Panc1 (cell line): ENCODE measurements at regions not wholly inside any gene's neighbourhood (a gene's known extent, or its start where the extent isn't known, plus 50 kb on each side); places are given as distances from the start of the nearest gene placed in this dataset.

ENCODE experiments used
- CTCF ChIP-seq: fragments of 450-650 bp; IDR thresholded peaks from 2 replicates; pipeline ENCODE4 v1.5.1; 2017; ENCODE audit warnings: mild to moderate bottlenecking
- POLR2AphosphoS5 ChIP-seq: IDR thresholded peaks from 2 replicates; pipeline ENCODE4 v1.6.1; 2012; ENCODE audit warnings: mild to moderate bottlenecking, low read depth, low read length, moderate library complexity
- REST ChIP-seq, 2 experiments: IDR thresholded peaks; 2 replicates each; pipeline ENCODE4 v1.6.1; 2011 to 2012; ENCODE audit warnings: low read depth in 2 of 2, control low read depth in 1 of 2, low read length in 1 of 2, mild to moderate bottlenecking in 1 of 2, moderate library complexity in 1 of 2; ENCODE audit not compliant: insufficient read depth in 1 of 2
- SIN3A ChIP-seq: IDR thresholded peaks from 2 replicates; pipeline ENCODE4 v1.6.1; 2012; ENCODE audit warnings: low read depth, mild to moderate bottlenecking, low read length, moderate library complexity, borderline replicate concordance; ENCODE audit not compliant: insufficient read depth
- TCF7L2 ChIP-seq: IDR thresholded peaks from 2 replicates; pipeline ENCODE4 v1.6.1; 2011; ENCODE audit warnings: mild to moderate bottlenecking, low read depth, low read length, inconsistent platforms

GRCh38 chr15:97688886-97689285 is 271.6 kb upstream of the ARRDC4 start:
- no peak for TF ChIP-seq TCF7L2
- TF ChIP-seq CTCF, result no peak
- no peak for TF ChIP-seq POLR2AphosphoS5
- TF ChIP-seq SIN3A, result no peak
- no peak for TF ChIP-seq REST (IDR thresholded peaks at IDR 0.05; ENCODE audit: insufficient read depth in 1 of 2, low read depth in 2 of 2, low read length in 1 of 2)
